Mesendoderm (in vitro differentiated cells): ENCODE measurements at regions not wholly inside any gene's neighbourhood (a gene's known extent, or its start where the extent isn't known, plus 50 kb on each side); places are given as distances from the start of the nearest gene placed in this dataset.
A peak's percentile ranks its signal among the peaks of the same experiment; 100 is the strongest.

Experiments
- DNase-seq: peaks from one replicate; pipeline ENCODE4 v3.0.0; 2013
- H2AK5ac ChIP-seq: 2 replicates; pipeline ENCODE4 v1.6.1; 2013; ENCODE audit warnings: low read length, inconsistent platforms
- H2BK120ac ChIP-seq: 2 replicates; pipeline ENCODE4 v1.6.1; 2013; ENCODE audit warnings: low read depth, mild to moderate bottlenecking, low read length, moderate library complexity, mixed read lengths
- H2BK15ac ChIP-seq: replicated peaks from 2 replicates; pipeline ENCODE4 v1.6.1; 2013; ENCODE audit warnings: low read depth, mild to moderate bottlenecking, moderate library complexity
- H2BK5ac ChIP-seq: 2 replicates; pipeline ENCODE4 v1.6.1; 2013; ENCODE audit warnings: low read length, inconsistent platforms
- H3K18ac ChIP-seq: 2 replicates; pipeline ENCODE4 v1.6.1; 2013; ENCODE audit warnings: mild to moderate bottlenecking, low read length, mixed read lengths
- H3K23ac ChIP-seq: one replicate; pipeline ENCODE4 v1.6.1; 2013; ENCODE audit warnings: low read length
- H3K27ac ChIP-seq: 2 replicates; pipeline ENCODE4 v1.5.1; 2013; ENCODE audit warnings: low read depth, mild to moderate bottlenecking, inconsistent platforms, low read length, moderate library complexity
- H3K27me3 ChIP-seq: 2 replicates; pipeline ENCODE4 v1.6.1; 2013; ENCODE audit warnings: low read length, control low read depth, mild to moderate bottlenecking, inconsistent platforms; ENCODE audit not compliant: insufficient read depth, poor library complexity
- H3K36me3 ChIP-seq: 2 replicates; pipeline ENCODE4 v1.6.1; 2013; ENCODE audit warnings: low read length, inconsistent platforms; ENCODE audit not compliant: control insufficient read depth, insufficient read depth
- H3K4ac ChIP-seq: one replicate; pipeline ENCODE4 v1.6.1; 2013; ENCODE audit warnings: low read depth, mild to moderate bottlenecking, low read length, moderate library complexity
- H3K4me1 ChIP-seq: 2 replicates; pipeline ENCODE4 v1.6.1; 2013; ENCODE audit warnings: low read depth, low read length, inconsistent platforms; ENCODE audit not compliant: control insufficient read depth
- H3K4me2 ChIP-seq: 2 replicates; pipeline ENCODE4 v1.6.1; 2013; ENCODE audit warnings: low read length
- H3K4me3 ChIP-seq: 2 replicates; pipeline ENCODE4 v1.5.1; 2013; ENCODE audit warnings: mild to moderate bottlenecking, low read length
- H3K56ac ChIP-seq: one replicate; pipeline ENCODE4 v1.6.1; 2013; ENCODE audit warnings: low read length
- H3K79me1 ChIP-seq: 2 replicates; pipeline ENCODE4 v1.6.1; 2013; ENCODE audit warnings: low read length, inconsistent platforms
- H3K79me2 ChIP-seq: 2 replicates; pipeline ENCODE4 v1.6.1; 2013; ENCODE audit warnings: mild to moderate bottlenecking, low read length; ENCODE audit not compliant: control insufficient read depth, insufficient read depth
- H3K9ac ChIP-seq: 2 replicates; pipeline ENCODE4 v1.6.1; 2013; ENCODE audit warnings: low read length, inconsistent platforms
- H4K5ac ChIP-seq: one replicate; pipeline ENCODE4 v1.6.1; 2013; ENCODE audit warnings: low read length
- H4K8ac ChIP-seq: one replicate; pipeline ENCODE4 v1.6.1; 2013; ENCODE audit warnings: low read depth, mild to moderate bottlenecking, control low read depth, low read length, moderate library complexity
- WGBS: extraction: QIAGEN DNeasy Blood & Tissue Kit; methylation state at CpG from one replicate; pipeline ENCODE4 v1.1.7; 2013; ENCODE audit warnings: low lambda C conversion rate, missing lambda C conversion rate; ENCODE audit not compliant: insufficient coverage; ENCODE audit errors: extremely low coverage; 5-methylcytosine and 5-hydroxymethylcytosine counted together

GRCh38 chr9:3161912-3162311, 318.0 kb upstream of the PUM3 start:
- H3K9ac ChIP-seq, result no peak overlapping the region
- no peak overlapping the region for H3K27ac ChIP-seq
- no peak overlapping the region for H2BK5ac ChIP-seq
- H3K79me2 ChIP-seq, result no peaks in the 10 kb centered on the region
- H3K18ac ChIP-seq, result no peak overlapping the region
- WGBS, result no CpG with 5 or more reads among the region's 1 CpG
- no peak overlapping the region for H4K5ac ChIP-seq
- H3K56ac ChIP-seq, result no peak overlapping the region
- DNase-seq, result peak; percentile 14
- H3K23ac ChIP-seq, result no peak overlapping the region
- H2BK120ac ChIP-seq, result no peak overlapping the region
- H3K4ac ChIP-seq, result no peak overlapping the region
- no peak overlapping the region for H2AK5ac ChIP-seq
- no peak overlapping the region for H2BK15ac ChIP-seq
- H3K4me2 ChIP-seq, result no peak overlapping the region
- H3K4me1 ChIP-seq, result no peaks in the 10 kb centered on the region
- H3K4me3 ChIP-seq, result no peak overlapping the region
- H4K8ac ChIP-seq, result no peak overlapping the region
- H3K79me1 ChIP-seq, result no peaks in the 10 kb centered on the region
- no peaks in the 10 kb centered on the region for H3K27me3 ChIP-seq
- H3K36me3 ChIP-seq, result no peaks in the 10 kb centered on the region

GRCh38 chr9:3157011-3157410, 313.1 kb upstream of the PUM3 start:
- Histone ChIP-seq H2BK5ac (no peak overlapping the region), H4K8ac (no peak overlapping the region), H2BK15ac (no peak overlapping the region), H3K4me1 (no peaks in the 10 kb centered on the region), H3K79me1 (no peaks in the 10 kb centered on the region), H3K79me2 (no peaks in the 10 kb centered on the region), H3K27ac (no peak overlapping the region), H3K9ac (no peak overlapping the region), H3K36me3 (no peaks in the 10 kb centered on the region), H2AK5ac (no peak overlapping the region), H3K23ac (no peak overlapping the region), H3K27me3 (no peaks in the 10 kb centered on the region), H3K4ac (no peak overlapping the region), H2BK120ac (no peak overlapping the region), H4K5ac (no peak overlapping the region), H3K56ac (no peak overlapping the region), H3K4me3 (no peak overlapping the region), H3K4me2 (no peak overlapping the region), H3K18ac (no peak overlapping the region)
- WGBS, result no CpG with 5 or more reads among the region's 9 CpGs
- no peak for DNase-seq

GRCh38 chr9:3151672-3152576, 308.0 kb upstream of the PUM3 start:
- DNase-seq, result peak; percentile 15
- Histone ChIP-seq H4K5ac (no peak overlapping the region), H3K18ac (no peak overlapping the region), H3K9ac (no peak overlapping the region), H4K8ac (no peak overlapping the region), H3K4ac (no peak overlapping the region), H3K4me3 (no peak overlapping the region), H3K27me3 (no peaks in the 10 kb centered on the region), H2AK5ac (no peak overlapping the region), H2BK120ac (no peak overlapping the region), H2BK5ac (no peak overlapping the region), H2BK15ac (no peak overlapping the region), H3K79me1 (no peaks in the 10 kb centered on the region), H3K36me3 (no peaks in the 10 kb centered on the region), H3K56ac (no peak overlapping the region), H3K79me2 (no peaks in the 10 kb centered on the region), H3K27ac (no peak overlapping the region), H3K4me2 (no peak overlapping the region), H3K23ac (no peak overlapping the region), H3K4me1 (no peaks in the 10 kb centered on the region)
- no CpG with 5 or more reads among the region's 7 CpGs for WGBS

- H3K9ac ChIP-seq, result no peak overlapping the region
- no CpG with 5 or more reads among the region's 3 CpGs for WGBS
- no peaks in the 10 kb centered on the region for H3K4me1 ChIP-seq
Observed at GRCh38 chr9:3150074-3150473, 306.2 kb upstream of the PUM3 start.

GRCh38 chr9:3138231-3139229, 294.6 kb upstream of the PUM3 start:
- H3K4me1 ChIP-seq, result no peaks in the 10 kb centered on the region
- no peak overlapping the region for H3K18ac ChIP-seq
- no peak overlapping the region for H3K4me3 ChIP-seq
- no peak overlapping the region for H2AK5ac ChIP-seq
- no peaks in the 10 kb centered on the region for H3K36me3 ChIP-seq
- H2BK5ac ChIP-seq, result no peak overlapping the region
- no peak overlapping the region for H3K56ac ChIP-seq
- H3K79me2 ChIP-seq, result no peaks in the 10 kb centered on the region
- no peak overlapping the region for H3K23ac ChIP-seq
- DNase-seq, result no peak
- no peaks in the 10 kb centered on the region for H3K27me3 ChIP-seq
- no CpG with 5 or more reads among the region's 10 CpGs for WGBS
- H3K9ac ChIP-seq, result no peak overlapping the region
- H4K5ac ChIP-seq, result no peak overlapping the region
- no peak overlapping the region for H2BK120ac ChIP-seq
- H4K8ac ChIP-seq, result no peak overlapping the region
- no peaks in the 10 kb centered on the region for H3K79me1 ChIP-seq
- no peak overlapping the region for H3K27ac ChIP-seq
- H3K4ac ChIP-seq, result no peak overlapping the region
- no peak overlapping the region for H2BK15ac ChIP-seq
- H3K4me2 ChIP-seq, result no peak overlapping the region

More at GRCh38 chr9:3150074-3150473, 306.2 kb upstream of the PUM3 start:
- Histone ChIP-seq H4K5ac (no peak overlapping the region), H2AK5ac (no peak overlapping the region), H2BK5ac (no peak overlapping the region), H3K79me1 (no peaks in the 10 kb centered on the region), H4K8ac (no peak overlapping the region), H3K27ac (no peak overlapping the region), H3K79me2 (no peaks in the 10 kb centered on the region), H2BK15ac (no peak overlapping the region), H3K4me2 (no peak overlapping the region), H3K27me3 (no peaks in the 10 kb centered on the region), H3K36me3 (no peaks in the 10 kb centered on the region), H3K23ac (no peak overlapping the region), H3K4me3 (no peak overlapping the region), H3K18ac (no peak overlapping the region), H3K56ac (no peak overlapping the region), H2BK120ac (no peak overlapping the region), H3K4ac (no peak overlapping the region)
- DNase-seq, result no peak
